CD8-positive, alpha-beta memory T cell (primary cell): ENCODE measurements at regions not wholly inside any gene's neighbourhood (a gene's known extent, or its start where the extent isn't known, plus 50 kb on each side); places are given as distances from the start of the nearest gene placed in this dataset.
A peak's percentile ranks its signal among the peaks of the same experiment; 100 is the strongest.

ENCODE experiments used
- CTCF ChIA-PET: fragments of 350-600 bp; sonication (Branson Sonifier 250); formaldehyde crosslinking; loops from one replicate; lab custom pipeline; 2021; ENCODE audit warnings: antibody characterized with exemption; lab: Charles Lee
- POLR2A ChIA-PET: fragments of 350-600 bp; sonication (Branson Sonifier 250); formaldehyde crosslinking; loops from one replicate; lab custom pipeline; 2021; ENCODE audit warnings: antibody characterized with exemption; lab: Charles Lee
- DNase-seq, 5 donors: peaks; one replicate each; pipeline versions ENCODE4 v3.0.0 to v3.0.0-alpha.2; 2020 to 2022; ENCODE audit warnings: mixed read lengths in 1 of 5
- H3K27ac ChIP-seq: one replicate; pipeline ENCODE4 v1.7.0; 2013; ENCODE audit warnings: low read depth, mild to moderate bottlenecking, low read length, moderate library complexity
- H3K27me3 ChIP-seq: 2 replicates; pipeline ENCODE4 v1.7.0; 2013; ENCODE audit warnings: low read length, mild to moderate bottlenecking; ENCODE audit not compliant: insufficient read depth, poor library complexity, severe bottlenecking
- H3K36me3 ChIP-seq: 2 replicates; pipeline ENCODE4 v1.7.0; 2013; ENCODE audit warnings: mild to moderate bottlenecking, low read length, moderate library complexity; ENCODE audit not compliant: insufficient read depth
- H3K4me1 ChIP-seq: 2 replicates; pipeline ENCODE4 v1.7.0; 2013; ENCODE audit warnings: mild to moderate bottlenecking, low read length, moderate library complexity; ENCODE audit not compliant: insufficient read depth
- H3K4me3 ChIP-seq: 2 replicates; pipeline ENCODE4 v1.7.0; 2013; ENCODE audit warnings: mild to moderate bottlenecking, low read length
- H3K9me3 ChIP-seq: 2 replicates; pipeline ENCODE4 v1.7.0; 2013; ENCODE audit warnings: mild to moderate bottlenecking, low read length
- H3K27ac Mint-ChIP-seq, 8 donors: one replicate each; pipeline ENCODE4 v1.8.0; 2020 to 2021; ENCODE audit warnings: mixed read lengths in 8 of 8, mild to moderate bottlenecking in 6 of 8, inconsistent platforms in 3 of 8, moderate library complexity in 3 of 8
- H3K27me3 Mint-ChIP-seq, 2 donors: one replicate each; pipeline ENCODE4 v1.8.0; 2020 to 2021; ENCODE audit warnings: mixed read lengths in 2 of 2, mild to moderate bottlenecking in 1 of 2, moderate library complexity in 1 of 2
- H3K36me3 Mint-ChIP-seq, 3 donors: one replicate each; pipeline ENCODE4 v1.8.0; 2020 to 2021; ENCODE audit warnings: mixed read lengths in 3 of 3, inconsistent platforms in 1 of 3, mild to moderate bottlenecking in 1 of 3
- H3K4me1 Mint-ChIP-seq, 3 donors: one replicate each; pipeline ENCODE4 v1.8.0; 2020 to 2021; ENCODE audit warnings: mixed read lengths in 3 of 3, inconsistent platforms in 1 of 3, mild to moderate bottlenecking in 1 of 3
- H3K4me3 Mint-ChIP-seq, 7 donors: one replicate each; pipeline ENCODE4 v1.8.0; 2020 to 2021; ENCODE audit warnings: mixed read lengths in 7 of 7, mild to moderate bottlenecking in 6 of 7, moderate library complexity in 4 of 7, inconsistent platforms in 2 of 7
- H3K9me3 Mint-ChIP-seq, 5 donors: one replicate each; pipeline ENCODE4 v1.8.0; 2020 to 2022; ENCODE audit warnings: mixed read lengths in 5 of 5, mild to moderate bottlenecking in 3 of 5, moderate library complexity in 2 of 5, inconsistent platforms in 1 of 5

DNA sequence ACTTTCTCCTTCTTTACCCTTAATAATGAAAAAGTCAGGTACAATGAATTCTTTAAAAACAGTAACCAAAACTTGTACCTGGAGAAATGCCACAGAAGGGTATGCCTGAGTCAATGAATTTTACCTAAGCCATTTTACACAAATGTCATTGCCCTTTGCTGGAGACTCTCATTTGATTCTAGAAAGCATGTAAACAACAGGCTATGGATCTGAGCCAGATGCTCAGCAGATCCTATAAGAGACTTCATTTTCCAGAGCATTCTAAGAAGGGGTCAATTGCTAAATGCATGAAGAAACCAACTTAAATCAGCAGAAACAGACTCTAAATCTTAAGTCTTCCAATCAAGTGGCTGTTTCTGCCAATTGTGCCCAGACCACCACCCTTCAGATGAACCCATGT, 83.8 kb upstream of the GALNT15 start:
- no peaks in the 10 kb centered on the region for H3K9me3 ChIP-seq
- no peaks in the 10 kb centered on the region for H3K4me1 ChIP-seq
- H3K36me3 Mint-ChIP-seq = no peaks in the 10 kb centered on the region
- peaks cover 9 to 12% of the 10 kb centered on the region in 2 donors for H3K27me3 Mint-ChIP-seq
- no peaks in the 10 kb centered on the region for H3K4me1 Mint-ChIP-seq
- H3K27me3 ChIP-seq = no peaks in the 10 kb centered on the region
- CTCF ChIA-PET = no interaction called here
- POLR2A ChIA-PET = no interaction called here
- peaks cover 0 to 2% (median 0%) of the 10 kb centered on the region in 5 donors for H3K9me3 Mint-ChIP-seq
- no peak overlapping the region for H3K27ac Mint-ChIP-seq
- H3K4me3 ChIP-seq = no peak overlapping the region
- no peak for DNase-seq
- H3K4me3 Mint-ChIP-seq = no peak overlapping the region
- no peaks in the 10 kb centered on the region for H3K36me3 ChIP-seq
- H3K27ac ChIP-seq = no peak overlapping the region

DNA sequence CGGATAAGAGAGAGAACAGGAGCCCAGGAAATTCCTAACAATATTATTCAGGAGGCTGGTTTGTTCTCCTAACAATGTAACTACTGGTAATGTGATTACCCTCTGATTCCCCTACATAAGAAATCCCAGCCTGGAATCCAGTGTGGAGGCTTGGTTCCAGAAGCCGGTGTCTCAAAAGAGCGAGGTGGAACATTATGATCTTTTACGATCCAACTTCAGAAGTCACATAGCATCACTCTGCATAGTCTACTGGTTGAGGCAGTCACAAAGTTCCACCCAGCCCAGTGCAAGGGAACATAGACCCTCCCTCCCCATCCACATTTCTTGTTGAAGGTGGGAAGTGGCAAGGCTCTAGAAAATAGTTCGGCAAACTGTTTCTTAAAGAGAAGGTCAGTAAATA, 81.6 kb upstream of the GALNT15 start:
- Mint-ChIP-seq H3K9me3 (peaks cover 0 to 2% (median 0%) of the 10 kb centered on the region in 5 donors), H3K27me3 (peaks cover 8 to 9% of the 10 kb centered on the region in 2 donors), H3K4me1 (no peaks in the 10 kb centered on the region), H3K4me3 (no peak overlapping the region), H3K36me3 (peaks cover 0 to 3% (median 0%) of the 10 kb centered on the region in 3 donors), H3K27ac (no peak overlapping the region)
- H3K9me3 ChIP-seq = no peaks in the 10 kb centered on the region
- H3K4me3 ChIP-seq = no peak overlapping the region
- POLR2A ChIA-PET = no interaction called here
- no peak for DNase-seq
- H3K27me3 ChIP-seq = no peaks in the 10 kb centered on the region
- H3K36me3 ChIP-seq = no peaks in the 10 kb centered on the region
- no peak overlapping the region for H3K27ac ChIP-seq
- H3K4me1 ChIP-seq = no peaks in the 10 kb centered on the region
- CTCF ChIA-PET = no interaction called here

DNA sequence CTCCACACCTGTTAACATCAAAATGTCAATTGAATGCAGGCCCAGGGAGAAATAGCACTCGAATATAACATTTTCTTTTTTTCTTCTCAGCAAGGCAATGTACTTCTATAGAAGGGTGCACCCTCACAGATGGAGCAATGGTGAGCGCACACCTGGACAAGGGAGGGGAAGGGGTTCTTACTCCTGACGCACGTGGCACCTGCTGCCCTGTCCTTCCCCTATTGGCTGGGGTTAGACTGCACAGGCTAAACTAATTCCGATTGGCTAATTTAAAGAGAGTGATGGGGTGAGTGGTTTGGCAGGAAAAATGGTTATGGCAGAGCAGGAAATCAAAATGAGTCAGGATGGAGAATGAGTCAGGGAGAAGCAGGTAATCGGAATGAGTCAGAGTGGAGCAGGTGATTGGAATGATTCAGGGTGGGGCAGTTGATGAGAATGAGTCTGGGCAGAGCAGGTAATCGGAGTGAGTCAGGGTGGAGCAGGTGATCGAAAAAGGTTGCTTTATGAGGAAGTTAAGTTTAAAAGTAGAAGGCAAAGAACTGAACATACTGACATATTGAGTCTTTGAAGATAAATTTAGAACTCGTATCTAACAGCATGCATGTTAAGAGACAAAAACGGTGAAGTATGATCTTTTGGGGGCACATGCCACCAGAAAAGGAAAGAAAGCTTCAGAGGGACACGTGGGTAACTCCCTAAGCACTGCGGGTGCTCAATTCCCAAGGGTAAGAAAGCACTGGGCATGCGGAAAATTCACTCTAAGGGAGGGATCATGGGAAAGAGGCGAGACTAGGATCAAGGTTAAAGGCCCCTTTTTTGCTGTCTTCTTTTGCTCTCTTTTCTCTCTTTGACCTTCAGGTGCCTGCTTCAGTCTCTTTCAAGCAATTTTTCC, 72.9 kb upstream of the GALNT15 start:
- Mint-ChIP-seq H3K27me3 (peaks cover 6 to 7% of the 10 kb centered on the region in 2 donors), H3K4me1 (no peaks in the 10 kb centered on the region), H3K9me3 (no peaks in the 10 kb centered on the region), H3K4me3 (no peak overlapping the region), H3K27ac (no peak overlapping the region), H3K36me3 (peaks cover 0 to 3% (median 0%) of the 10 kb centered on the region in 3 donors)
- ChIA-PET POLR2A (no interaction called here), CTCF (no interaction called here)
- Histone ChIP-seq H3K9me3 (no peaks in the 10 kb centered on the region), H3K4me3 (no peak overlapping the region), H3K36me3 (no peaks in the 10 kb centered on the region), H3K27ac (no peak overlapping the region), H3K27me3 (no peaks in the 10 kb centered on the region), H3K4me1 (no peaks in the 10 kb centered on the region)
- DNase-seq = no peak

DNA sequence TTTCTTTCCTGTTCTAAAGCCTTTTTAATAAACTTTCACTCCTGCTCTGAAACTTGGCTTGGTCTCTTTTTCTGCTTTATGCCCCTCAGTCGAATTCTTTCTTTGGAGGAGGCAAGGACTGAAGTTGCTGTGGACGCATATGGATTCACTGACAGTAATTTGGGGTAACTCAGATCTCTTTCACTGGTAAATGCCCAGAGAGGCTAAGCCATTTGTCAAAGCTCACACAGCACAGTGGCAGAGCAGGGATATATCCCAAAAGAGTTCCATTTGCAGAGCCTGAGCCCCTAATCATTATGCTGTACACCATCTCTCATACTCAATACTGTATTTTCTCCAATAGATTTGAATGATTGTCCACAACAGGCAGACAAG, 72.3 kb upstream of the GALNT15 start:
- peaks cover 0 to 2% (median 0%) of the 10 kb centered on the region in 3 donors for H3K36me3 Mint-ChIP-seq
- no peaks in the 10 kb centered on the region for H3K4me1 Mint-ChIP-seq
- peaks cover 6 to 8% of the 10 kb centered on the region in 2 donors for H3K27me3 Mint-ChIP-seq
- Histone ChIP-seq H3K36me3 (no peaks in the 10 kb centered on the region), H3K27me3 (no peaks in the 10 kb centered on the region), H3K9me3 (no peaks in the 10 kb centered on the region), H3K27ac (no peak overlapping the region), H3K4me1 (no peaks in the 10 kb centered on the region), H3K4me3 (no peak overlapping the region)
- no peak overlapping the region for H3K27ac Mint-ChIP-seq
- ChIA-PET CTCF (no interaction called here), POLR2A (no interaction called here)
- DNase-seq = no peak
- no peaks in the 10 kb centered on the region for H3K9me3 Mint-ChIP-seq
- H3K4me3 Mint-ChIP-seq = no peak overlapping the region

DNA sequence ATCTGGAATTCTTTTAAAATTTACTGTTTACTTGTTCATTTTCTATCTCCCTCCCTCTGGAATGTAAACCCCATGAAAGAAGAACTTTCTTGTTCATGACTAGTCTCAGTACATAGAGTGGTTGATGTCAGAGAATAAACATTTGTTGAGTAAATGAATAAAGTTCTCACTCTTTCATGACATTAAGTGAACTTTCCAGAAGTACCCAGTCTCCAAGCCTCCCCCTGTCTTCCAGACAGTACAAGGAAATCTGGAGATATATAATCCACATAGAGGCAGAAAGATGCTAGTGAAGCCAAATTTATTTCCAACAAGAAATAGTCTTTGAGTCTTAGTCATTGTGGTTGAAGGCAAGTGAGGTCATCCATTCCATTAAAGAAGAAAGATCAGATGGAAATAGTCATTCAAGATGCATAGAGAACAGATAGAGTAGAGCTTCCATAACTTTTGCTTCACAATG, 71.5 kb upstream of the GALNT15 start:
- no peak overlapping the region for H3K4me3 Mint-ChIP-seq
- H3K27ac Mint-ChIP-seq = peak overlapping the region in 1 of 8 donors; percentile 12
- H3K9me3 Mint-ChIP-seq = no peaks in the 10 kb centered on the region
- ChIA-PET POLR2A (no interaction called here), CTCF (no interaction called here)
- H3K9me3 ChIP-seq = no peaks in the 10 kb centered on the region
- H3K27me3 ChIP-seq = no peaks in the 10 kb centered on the region
- no peaks in the 10 kb centered on the region for H3K4me1 Mint-ChIP-seq
- no peaks in the 10 kb centered on the region for H3K36me3 ChIP-seq
- no peaks in the 10 kb centered on the region for H3K4me1 ChIP-seq
- no peaks in the 10 kb centered on the region for H3K36me3 Mint-ChIP-seq
- no peak for DNase-seq
- peaks cover 6 to 16% of the 10 kb centered on the region in 2 donors for H3K27me3 Mint-ChIP-seq
- no peak overlapping the region for H3K27ac ChIP-seq
- no peak overlapping the region for H3K4me3 ChIP-seq

DNA sequence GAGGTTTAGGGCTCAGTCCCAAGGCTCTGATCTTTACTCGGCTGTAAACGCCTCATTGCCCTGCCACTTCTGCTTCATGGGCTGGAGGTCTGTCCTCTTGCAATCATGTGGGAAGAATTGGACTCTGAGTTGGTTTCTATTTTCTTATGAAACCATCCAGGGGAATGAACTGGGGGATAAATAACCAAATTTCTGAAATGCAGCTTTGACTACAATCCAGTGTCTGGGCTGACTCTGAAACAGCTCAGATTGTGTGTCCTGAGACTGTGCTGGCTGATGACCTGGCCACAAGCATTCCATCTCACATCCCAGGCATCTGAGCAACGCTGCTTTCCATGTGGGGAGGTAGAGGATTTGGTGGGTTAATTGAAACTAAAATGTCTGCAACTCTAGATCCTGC, 71.0 kb upstream of the GALNT15 start:
- Histone ChIP-seq H3K36me3 (no peaks in the 10 kb centered on the region), H3K27ac (no peak overlapping the region), H3K4me1 (no peaks in the 10 kb centered on the region), H3K9me3 (no peaks in the 10 kb centered on the region), H3K27me3 (no peaks in the 10 kb centered on the region), H3K4me3 (no peak overlapping the region)
- POLR2A ChIA-PET = no interaction called here
- Mint-ChIP-seq H3K9me3 (no peaks in the 10 kb centered on the region), H3K27me3 (peaks cover 6 to 16% of the 10 kb centered on the region in 2 donors), H3K27ac (no peak overlapping the region), H3K36me3 (no peaks in the 10 kb centered on the region), H3K4me3 (no peak overlapping the region), H3K4me1 (no peaks in the 10 kb centered on the region)
- CTCF ChIA-PET = no interaction called here
- no peak for DNase-seq

DNA sequence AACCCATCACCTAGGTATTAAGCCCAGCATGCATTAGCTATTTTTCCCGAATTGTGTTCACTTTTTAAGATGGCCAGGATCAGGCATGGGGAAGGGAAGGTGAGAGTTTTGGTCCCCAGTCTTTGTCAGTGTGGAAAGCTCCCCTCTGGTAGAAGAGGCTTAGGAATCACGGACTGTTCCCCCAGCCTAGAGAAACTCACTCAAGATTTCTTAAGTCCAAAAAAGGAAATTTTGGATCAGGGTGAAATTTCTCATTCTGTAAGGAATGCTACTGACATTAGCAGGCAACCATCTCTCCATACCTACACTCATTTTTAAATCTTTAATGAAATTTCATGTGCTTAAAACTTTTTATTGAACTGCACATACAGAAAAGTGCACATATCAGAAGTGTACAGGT, 70.3 kb upstream of the GALNT15 start:
- ChIA-PET CTCF (no interaction called here), POLR2A (no interaction called here)
- Histone ChIP-seq H3K36me3 (no peaks in the 10 kb centered on the region), H3K9me3 (no peaks in the 10 kb centered on the region), H3K4me1 (no peaks in the 10 kb centered on the region), H3K27me3 (no peaks in the 10 kb centered on the region), H3K27ac (no peak overlapping the region), H3K4me3 (no peak overlapping the region)
- peaks cover 6 to 18% of the 10 kb centered on the region in 2 donors for H3K27me3 Mint-ChIP-seq
- no peaks in the 10 kb centered on the region for H3K36me3 Mint-ChIP-seq
- no peak for DNase-seq
- H3K4me3 Mint-ChIP-seq = no peak overlapping the region
- no peaks in the 10 kb centered on the region for H3K9me3 Mint-ChIP-seq
- H3K4me1 Mint-ChIP-seq = no peaks in the 10 kb centered on the region
- no peak overlapping the region for H3K27ac Mint-ChIP-seq

DNA sequence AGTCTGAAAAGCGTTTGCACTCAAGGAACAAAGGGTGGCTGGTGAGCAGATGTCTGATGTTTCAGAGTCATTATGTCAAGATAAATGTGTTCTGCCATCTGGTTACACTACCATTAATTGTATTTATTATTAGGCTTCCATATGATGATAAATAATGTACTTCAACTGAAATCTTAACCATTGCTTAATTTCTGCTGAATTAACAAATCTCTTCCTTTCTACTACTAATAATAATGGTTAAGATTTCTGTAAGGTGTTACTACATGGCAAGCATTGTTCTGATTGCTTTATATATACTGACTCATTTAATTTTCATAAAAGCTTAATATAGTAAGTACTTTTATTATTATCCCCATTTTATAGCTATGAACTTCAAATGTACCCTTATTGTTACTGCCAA, 68.4 kb upstream of the GALNT15 start:
- no peak overlapping the region for H3K27ac ChIP-seq
- Mint-ChIP-seq H3K9me3 (no peaks in the 10 kb centered on the region), H3K4me3 (no peak overlapping the region), H3K27me3 (peaks cover 6 to 20% of the 10 kb centered on the region in 2 donors), H3K4me1 (no peaks in the 10 kb centered on the region), H3K27ac (no peak overlapping the region), H3K36me3 (no peaks in the 10 kb centered on the region)
- H3K9me3 ChIP-seq = no peaks in the 10 kb centered on the region
- no peaks in the 10 kb centered on the region for H3K36me3 ChIP-seq
- ChIA-PET CTCF (no interaction called here), POLR2A (no interaction called here)
- DNase-seq = no peak
- no peak overlapping the region for H3K4me3 ChIP-seq
- no peaks in the 10 kb centered on the region for H3K27me3 ChIP-seq
- H3K4me1 ChIP-seq = no peaks in the 10 kb centered on the region
